PC-3 (cell line): ENCODE measurements at regions not wholly inside any gene's neighbourhood (a gene's known extent, or its start where the extent isn't known, plus 50 kb on each side); places are given as distances from the start of the nearest gene placed in this dataset.

Experiments used
- CTCF ChIP-seq: fragments of 300-600 bp; sonication (generic); conservative IDR thresholded peaks from 2 replicates; pipeline ENCODE4 v1.5.1; 2017; ENCODE audit warnings: antibody characterized with exemption, low read depth, mild to moderate bottlenecking, low read length
- EZH2 ChIP-seq: fragments of 300-600 bp; sonication (generic); IDR thresholded peaks from one replicate; pipeline ENCODE4 v1.6.1; 2017; ENCODE audit warnings: antibody characterized with exemption, mild to moderate bottlenecking, low read length; ENCODE audit not compliant: unreplicated experiment
- EZH2phosphoT487 ChIP-seq: fragments of 300-600 bp; sonication (generic); IDR thresholded peaks from 2 replicates; pipeline ENCODE4 v1.6.1; 2018; ENCODE audit warnings: mild to moderate bottlenecking, antibody characterized with exemption, low read length, borderline replicate concordance

GRCh38 chr5:8945972-8946371 is 599.9 kb downstream of the SEMA5A start:
- no peak for TF ChIP-seq CTCF
- TF ChIP-seq EZH2 = no peak
- TF ChIP-seq EZH2phosphoT487 = no peak
